KMS-11 (cell line): ENCODE measurements at regions not wholly inside any gene's neighbourhood (a gene's known extent, or its start where the extent isn't known, plus 50 kb on each side); places are given as distances from the start of the nearest gene placed in this dataset.

Experiments
- H2AFZ ChIP-seq: fragments of 200-600 bp; sonication (generic); 2 replicates; pipeline ENCODE4 v1.6.1; 2016; ENCODE audit warnings: antibody characterized with exemption, mixed run types, low read depth
- H3K27ac ChIP-seq: fragments of 200-600 bp; sonication (generic); 2 replicates; pipeline ENCODE4 v1.6.1; 2016; ENCODE audit warnings: mild to moderate bottlenecking, mixed run types
- H3K27me3 ChIP-seq: fragments of 200-600 bp; sonication (generic); 2 replicates; pipeline ENCODE4 v1.6.1; 2017; ENCODE audit warnings: mild to moderate bottlenecking, low read depth, mixed run types, moderate library complexity; ENCODE audit not compliant: insufficient read depth
- H3K36me3 ChIP-seq: fragments of 200-600 bp; sonication (generic); 2 replicates; pipeline ENCODE4 v1.6.1; 2017; ENCODE audit warnings: mild to moderate bottlenecking, mixed run types; ENCODE audit not compliant: insufficient read depth
- H3K4me1 ChIP-seq: fragments of 200-600 bp; sonication (generic); 2 replicates; pipeline ENCODE4 v1.6.1; 2016; ENCODE audit warnings: mild to moderate bottlenecking, low read depth, mixed run types; ENCODE audit not compliant: poor library complexity, severe bottlenecking
- H3K4me2 ChIP-seq: fragments of 200-600 bp; sonication (generic); 2 replicates; pipeline ENCODE4 v1.7.0; 2016; ENCODE audit warnings: mild to moderate bottlenecking, mixed run types
- H3K4me3 ChIP-seq: fragments of 200-600 bp; sonication (generic); IDR thresholded peaks from 2 replicates; pipeline ENCODE4 v1.6.1; 2017; ENCODE audit warnings: low read depth, low read length, mixed read lengths; ENCODE audit not compliant: insufficient read depth
- H3K79me2 ChIP-seq: fragments of 200-600 bp; sonication (generic); 2 replicates; pipeline ENCODE4 v1.6.1; 2016; ENCODE audit warnings: low read depth, mixed run types; ENCODE audit not compliant: insufficient read depth
- H3K9ac ChIP-seq: fragments of 200-600 bp; sonication (generic); 2 replicates; pipeline ENCODE4 v1.6.1; 2016; ENCODE audit warnings: mild to moderate bottlenecking, mixed run types
- H4K20me1 ChIP-seq: fragments of 200-600 bp; sonication (generic); 2 replicates; pipeline ENCODE4 v1.6.1; 2016; ENCODE audit warnings: mild to moderate bottlenecking, mixed run types; ENCODE audit not compliant: insufficient read depth
- TF ChIP-seq, protein P1 (sequence below): fragments of 200-600 bp; sonication (generic); conservative IDR thresholded peaks from 2 replicates; pipeline ENCODE4 v1.6.1; 2017; ENCODE audit warnings: low read depth, mild to moderate bottlenecking, antibody characterized with exemption, low read length, moderate library complexity, mixed read lengths

DNA sequence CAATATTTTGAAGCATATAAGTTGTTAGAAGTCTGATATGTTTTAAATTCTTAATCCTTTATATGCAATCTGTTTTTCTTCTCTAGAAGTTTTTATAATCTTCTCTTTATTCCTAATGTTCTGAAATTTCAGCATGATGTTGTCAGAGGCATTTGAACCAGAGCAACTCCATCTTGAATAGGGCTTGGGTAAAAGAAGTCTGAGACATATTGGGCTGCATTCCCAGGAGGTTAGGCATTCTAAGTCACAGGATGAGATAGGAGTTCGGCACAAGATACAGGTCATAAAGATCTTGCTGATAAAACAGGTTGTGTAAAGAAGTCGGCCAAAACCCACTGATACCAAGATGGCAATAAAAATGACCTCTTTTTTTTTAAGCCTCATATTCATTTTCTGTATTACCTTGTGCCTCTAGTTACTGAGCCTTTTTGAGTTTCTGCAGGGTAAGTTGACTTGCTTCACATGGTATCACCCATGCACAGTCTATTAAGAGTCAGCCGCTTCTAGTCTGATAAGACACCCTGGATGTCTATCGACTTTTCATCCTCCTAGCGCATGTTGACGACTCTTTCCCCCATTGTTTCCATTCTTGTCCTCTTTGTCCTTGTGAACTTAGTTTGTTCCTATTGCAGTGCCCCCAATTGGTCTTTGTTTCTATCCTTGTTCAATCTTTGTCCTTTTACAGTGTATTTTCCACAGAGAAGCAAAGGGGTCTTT is 80.8 kb upstream of the RNU6-1 start:
- H3K4me3 ChIP-seq, result no peak overlapping the region
- no peaks in the 10 kb centered on the region for H3K27me3 ChIP-seq
- no peaks in the 10 kb centered on the region for H3K4me1 ChIP-seq
- no peak overlapping the region for H2AFZ ChIP-seq
- H3K27ac ChIP-seq, result no peak overlapping the region
- no peak overlapping the region for H3K4me2 ChIP-seq
- no peaks in the 10 kb centered on the region for H4K20me1 ChIP-seq
- no peak overlapping the region for H3K9ac ChIP-seq
- TF ChIP-seq, protein P1, sequence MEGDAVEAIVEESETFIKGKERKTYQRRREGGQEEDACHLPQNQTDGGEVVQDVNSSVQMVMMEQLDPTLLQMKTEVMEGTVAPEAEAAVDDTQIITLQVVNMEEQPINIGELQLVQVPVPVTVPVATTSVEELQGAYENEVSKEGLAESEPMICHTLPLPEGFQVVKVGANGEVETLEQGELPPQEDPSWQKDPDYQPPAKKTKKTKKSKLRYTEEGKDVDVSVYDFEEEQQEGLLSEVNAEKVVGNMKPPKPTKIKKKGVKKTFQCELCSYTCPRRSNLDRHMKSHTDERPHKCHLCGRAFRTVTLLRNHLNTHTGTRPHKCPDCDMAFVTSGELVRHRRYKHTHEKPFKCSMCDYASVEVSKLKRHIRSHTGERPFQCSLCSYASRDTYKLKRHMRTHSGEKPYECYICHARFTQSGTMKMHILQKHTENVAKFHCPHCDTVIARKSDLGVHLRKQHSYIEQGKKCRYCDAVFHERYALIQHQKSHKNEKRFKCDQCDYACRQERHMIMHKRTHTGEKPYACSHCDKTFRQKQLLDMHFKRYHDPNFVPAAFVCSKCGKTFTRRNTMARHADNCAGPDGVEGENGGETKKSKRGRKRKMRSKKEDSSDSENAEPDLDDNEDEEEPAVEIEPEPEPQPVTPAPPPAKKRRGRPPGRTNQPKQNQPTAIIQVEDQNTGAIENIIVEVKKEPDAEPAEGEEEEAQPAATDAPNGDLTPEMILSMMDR, result no peak
- H3K79me2 ChIP-seq, result no peaks in the 10 kb centered on the region
- no peaks in the 10 kb centered on the region for H3K36me3 ChIP-seq

DNA sequence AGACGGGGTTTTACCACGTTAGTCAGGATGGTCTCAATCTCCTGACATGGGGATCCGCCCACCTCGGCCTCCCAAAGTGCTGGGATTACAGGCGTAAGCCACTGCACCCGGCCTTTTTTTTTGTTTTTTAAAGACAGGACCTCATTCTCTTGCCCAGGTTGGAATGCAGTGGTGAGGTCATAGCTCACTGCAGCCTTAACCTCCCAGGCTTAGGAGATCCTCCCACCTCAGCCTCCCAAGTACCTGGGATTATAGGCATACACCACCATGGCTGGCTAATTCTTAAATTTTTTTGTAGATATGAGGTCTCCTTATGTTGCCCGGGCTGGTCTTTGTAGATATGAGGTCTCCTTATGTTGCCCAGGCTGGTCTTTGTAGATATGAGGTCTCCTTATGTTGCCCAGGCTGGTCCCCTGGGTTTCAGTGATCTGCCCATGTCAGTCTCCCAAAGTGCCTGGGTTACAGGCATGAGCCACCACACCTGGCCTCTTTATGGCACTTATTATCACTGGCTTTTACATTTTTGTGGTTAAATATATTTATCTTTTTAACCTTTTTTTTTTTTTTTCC is 82.3 kb upstream of the RNU6-1 start:
- Histone ChIP-seq H3K36me3 (no peaks in the 10 kb centered on the region), H3K4me2 (no peak overlapping the region), H4K20me1 (no peaks in the 10 kb centered on the region), H3K9ac (no peak overlapping the region), H3K4me1 (no peaks in the 10 kb centered on the region), H3K4me3 (no peak overlapping the region), H3K27ac (no peak overlapping the region), H3K27me3 (no peaks in the 10 kb centered on the region), H2AFZ (no peak overlapping the region), H3K79me2 (no peaks in the 10 kb centered on the region)
- TF ChIP-seq, protein P1, result no peak

DNA sequence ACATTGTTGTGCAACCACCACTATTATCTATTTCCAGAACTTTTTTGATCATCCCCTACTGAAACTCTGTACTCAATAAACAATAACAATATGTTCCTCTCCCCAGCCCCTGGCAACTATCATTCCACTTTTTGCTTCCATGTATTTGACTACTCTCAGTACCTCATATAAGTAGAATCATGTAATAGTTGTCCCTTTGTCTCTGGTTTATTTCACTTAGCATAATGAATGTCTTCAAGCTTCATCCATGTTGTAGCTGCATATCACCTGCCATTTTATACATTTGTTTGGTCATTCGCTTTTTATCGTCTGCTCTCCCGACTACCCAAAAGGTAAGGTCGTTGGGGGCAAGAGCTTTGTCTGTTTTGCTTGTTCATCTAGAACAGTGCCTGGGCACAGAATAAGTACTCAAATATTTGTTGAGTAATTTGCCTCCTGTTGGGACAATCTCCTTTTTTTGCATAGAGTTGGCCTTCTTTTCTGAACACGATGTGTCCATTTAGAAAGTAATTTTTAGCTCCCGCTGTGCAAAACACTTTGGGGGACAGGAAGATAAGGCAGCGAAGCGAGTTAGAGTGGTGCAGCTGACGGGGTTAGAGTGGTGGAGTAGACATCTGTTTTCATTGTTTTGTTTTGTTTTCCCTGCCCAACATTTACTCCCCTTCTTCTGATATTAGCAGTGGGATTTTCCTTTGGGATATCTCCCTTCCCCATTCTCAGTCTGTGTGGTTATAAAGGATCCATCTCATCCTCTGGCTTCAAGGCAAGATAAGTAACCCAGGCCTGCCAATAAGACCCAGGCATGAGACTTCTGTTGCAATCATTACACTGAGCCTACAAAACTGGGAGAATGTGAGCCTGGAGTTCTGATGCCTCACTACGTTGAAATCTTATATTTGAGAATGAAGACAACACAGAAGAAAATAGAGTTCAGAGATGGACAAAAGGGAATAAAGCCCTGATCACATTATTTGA is 83.4 kb upstream of the RNU6-1 start:
- H3K4me3 ChIP-seq, result no peak overlapping the region
- no peak overlapping the region for H3K9ac ChIP-seq
- no peaks in the 10 kb centered on the region for H3K36me3 ChIP-seq
- H3K27ac ChIP-seq, result no peak overlapping the region
- no peaks in the 10 kb centered on the region for H3K79me2 ChIP-seq
- H4K20me1 ChIP-seq, result no peaks in the 10 kb centered on the region
- no peaks in the 10 kb centered on the region for H3K4me1 ChIP-seq
- H2AFZ ChIP-seq, result no peak overlapping the region
- TF ChIP-seq, protein P1, result no peak
- H3K4me2 ChIP-seq, result no peak overlapping the region
- H3K27me3 ChIP-seq, result no peaks in the 10 kb centered on the region

DNA sequence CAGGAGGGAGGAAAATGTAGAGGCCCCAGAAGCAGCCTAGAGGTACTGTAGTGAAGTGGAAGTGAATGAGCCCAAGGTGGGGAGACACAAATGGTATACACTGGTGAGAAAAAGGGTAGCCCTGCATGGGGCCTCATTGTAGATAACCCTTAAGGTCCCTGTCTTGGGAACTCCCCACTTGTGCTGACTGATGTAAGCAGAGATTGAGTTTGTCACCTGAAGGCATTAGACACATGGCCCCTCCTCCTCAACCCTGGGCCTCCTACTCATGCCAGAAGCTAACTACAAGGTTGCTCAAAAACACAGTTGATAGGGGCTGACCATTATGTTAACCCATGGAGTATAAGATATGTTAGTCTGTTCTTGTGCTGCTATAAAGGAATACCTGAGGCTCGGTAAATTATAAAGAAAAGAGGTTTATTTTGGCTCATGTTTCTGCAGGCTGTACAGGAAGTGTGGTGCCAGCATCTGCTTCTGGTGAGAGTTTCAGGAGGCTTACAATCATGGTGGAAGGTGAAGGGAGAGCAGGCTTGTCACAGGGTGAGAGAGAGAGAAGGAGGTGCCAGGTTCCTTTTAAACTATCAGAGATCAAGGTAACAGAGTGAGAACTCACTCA is 84.6 kb upstream of the RNU6-1 start:
- H3K36me3 ChIP-seq, result no peaks in the 10 kb centered on the region
- H4K20me1 ChIP-seq, result no peaks in the 10 kb centered on the region
- H3K4me2 ChIP-seq, result no peak overlapping the region
- TF ChIP-seq, protein P1, result no peak
- no peak overlapping the region for H3K27ac ChIP-seq
- H3K79me2 ChIP-seq, result no peaks in the 10 kb centered on the region
- no peak overlapping the region for H3K9ac ChIP-seq
- H3K27me3 ChIP-seq, result no peaks in the 10 kb centered on the region
- no peak overlapping the region for H3K4me3 ChIP-seq
- H3K4me1 ChIP-seq, result no peaks in the 10 kb centered on the region
- no peak overlapping the region for H2AFZ ChIP-seq
